Kidney (tissue), 13 donors: ENCODE measurements at regions not wholly inside any gene's neighbourhood (a gene's known extent, or its start where the extent isn't known, plus 50 kb on each side); places are given as distances from the start of the nearest gene placed in this dataset.
A peak's percentile ranks its signal among the peaks of the same experiment; 100 is the strongest.

Experiments
- DNase-seq, 5 donors: peaks; one replicate each; pipeline ENCODE4 v3.0.0-alpha.2; 2013 to 2020
- FAIRE-seq: peaks from 2 replicates; lab custom pipeline; 2012; peaks lifted over from hg19 to GRCh38; lab: Jason Lieb, UNC
- H3K27ac ChIP-seq, 2 donors: one replicate each; pipeline ENCODE4 v1.7.0; 2013; ENCODE audit warnings: low read depth in 2 of 2, low read length in 2 of 2, inconsistent platforms in 1 of 2
- H3K27me3 ChIP-seq: one replicate; pipeline ENCODE4 v1.7.1; 2013; ENCODE audit warnings: low read length, inconsistent platforms; ENCODE audit not compliant: control insufficient read depth, insufficient read depth
- H3K36me3 ChIP-seq, 3 donors: one replicate each; pipeline versions ENCODE4 v1.7.0 to v1.7.1; 2013; ENCODE audit warnings: low read length in 3 of 3, control low read depth in 1 of 3, inconsistent platforms in 1 of 3; ENCODE audit not compliant: insufficient read depth in 3 of 3, control insufficient read depth in 2 of 3
- H3K4me1 ChIP-seq, 3 donors: one replicate each; pipeline versions ENCODE4 v1.7.0 to v1.7.1; 2013; ENCODE audit warnings: low read length in 3 of 3, inconsistent platforms in 1 of 3, low read depth in 1 of 3; ENCODE audit not compliant: control insufficient read depth in 2 of 3, insufficient read depth in 2 of 3
- H3K4me3 ChIP-seq, 3 donors: one replicate each; pipeline versions ENCODE4 v1.7.0 to v1.8.1; 2013; ENCODE audit warnings: low read length in 3 of 3, control low read depth in 1 of 3, inconsistent platforms in 1 of 3
- H3K9ac ChIP-seq, 3 donors: one replicate each; pipeline versions ENCODE4 v1.7.0 to v1.7.1; 2013; ENCODE audit warnings: low read length in 3 of 3, control low read depth in 1 of 3, inconsistent platforms in 1 of 3
- H3K9me3 ChIP-seq, 3 donors: one replicate each; pipeline versions ENCODE4 v1.7.0 to v1.7.1; 2013; ENCODE audit warnings: low read length in 3 of 3, control low read depth in 1 of 3, inconsistent platforms in 1 of 3; ENCODE audit not compliant: control insufficient read depth in 2 of 3, insufficient read depth in 1 of 3
- intact Hi-C: fragments of 100-400 bp; cut with DNase I; formaldehyde crosslinking; loops from one replicate; pipeline ENCODE4 v1.11.1; 2022
- TF ChIP-seq, protein P1 (sequence below): IDR thresholded peaks from 3 replicates; pipeline ENCODE4 v1.5.1; 2012; ENCODE audit warnings: mild to moderate bottlenecking, moderate library complexity, borderline replicate concordance; ENCODE audit not compliant: insufficient read depth; ENCODE audit errors: extremely low read depth
- donor health status: control.
- donor health status: control.
- donor health status: control.
- donor health status: control.
- donor health status: control.
- donor health status: DM: yes; HTN: yes; CAD: no.
- donor health status: Normal renal cell carcinoma (clear cell type).

DNA sequence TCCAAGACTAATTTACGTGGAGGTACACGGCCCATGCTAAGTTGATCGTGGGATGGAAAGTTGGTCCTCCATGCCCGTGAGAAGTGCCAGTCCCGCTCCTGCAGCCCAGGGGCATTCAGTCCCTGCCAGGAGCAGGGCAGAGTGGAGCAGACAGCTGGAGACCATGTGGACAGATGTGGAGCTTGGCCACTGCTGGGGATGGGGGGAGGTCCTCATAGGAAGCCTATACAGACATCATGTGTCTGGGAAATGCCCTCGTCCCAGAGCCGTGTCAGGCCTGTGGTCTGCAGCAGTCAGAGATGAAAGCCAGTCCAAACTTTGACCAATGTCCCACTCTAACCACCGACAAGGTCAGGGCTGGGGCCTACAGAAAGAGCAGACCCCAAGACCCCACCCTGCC is 118.4 kb downstream of the CPZ start:
- TF ChIP-seq, protein P1, sequence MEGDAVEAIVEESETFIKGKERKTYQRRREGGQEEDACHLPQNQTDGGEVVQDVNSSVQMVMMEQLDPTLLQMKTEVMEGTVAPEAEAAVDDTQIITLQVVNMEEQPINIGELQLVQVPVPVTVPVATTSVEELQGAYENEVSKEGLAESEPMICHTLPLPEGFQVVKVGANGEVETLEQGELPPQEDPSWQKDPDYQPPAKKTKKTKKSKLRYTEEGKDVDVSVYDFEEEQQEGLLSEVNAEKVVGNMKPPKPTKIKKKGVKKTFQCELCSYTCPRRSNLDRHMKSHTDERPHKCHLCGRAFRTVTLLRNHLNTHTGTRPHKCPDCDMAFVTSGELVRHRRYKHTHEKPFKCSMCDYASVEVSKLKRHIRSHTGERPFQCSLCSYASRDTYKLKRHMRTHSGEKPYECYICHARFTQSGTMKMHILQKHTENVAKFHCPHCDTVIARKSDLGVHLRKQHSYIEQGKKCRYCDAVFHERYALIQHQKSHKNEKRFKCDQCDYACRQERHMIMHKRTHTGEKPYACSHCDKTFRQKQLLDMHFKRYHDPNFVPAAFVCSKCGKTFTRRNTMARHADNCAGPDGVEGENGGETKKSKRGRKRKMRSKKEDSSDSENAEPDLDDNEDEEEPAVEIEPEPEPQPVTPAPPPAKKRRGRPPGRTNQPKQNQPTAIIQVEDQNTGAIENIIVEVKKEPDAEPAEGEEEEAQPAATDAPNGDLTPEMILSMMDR: no peak
- H3K4me3 ChIP-seq: no peak overlapping the region
- no peaks in the 10 kb centered on the region for H3K4me1 ChIP-seq
- FAIRE-seq: no peak
- no peaks in the 10 kb centered on the region for H3K36me3 ChIP-seq
- H3K9me3 ChIP-seq: peaks cover 0 to 21% (median 9%) of the 10 kb centered on the region in 3 donors
- peaks cover 2% of the 10 kb centered on the region for H3K27me3 ChIP-seq
- H3K27ac ChIP-seq: no peak overlapping the region
- no peak overlapping the region for H3K9ac ChIP-seq
- peak in 3 of 5 donors; percentile 4 to 32 (median 22) for DNase-seq
- intact Hi-C loops: no loop called here

DNA sequence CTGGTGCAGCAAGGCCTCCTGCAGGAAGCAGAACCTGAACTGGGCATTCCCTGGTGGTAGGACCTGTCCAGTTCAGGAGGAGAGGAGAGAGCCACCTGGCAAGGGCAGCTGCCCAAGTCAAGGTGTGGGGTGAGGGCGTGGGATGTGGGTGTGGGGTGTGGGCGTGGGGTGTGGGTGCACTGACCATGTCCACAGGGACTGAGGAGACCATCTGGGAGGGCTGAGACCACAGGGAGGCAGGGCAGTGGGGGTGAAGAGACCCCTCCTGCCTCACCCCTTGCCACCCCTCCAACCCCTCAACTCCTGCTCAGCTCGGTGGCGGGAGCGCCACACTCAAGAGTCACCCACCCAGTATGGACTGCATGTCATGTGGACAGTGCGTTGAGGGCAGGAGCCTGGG is 117.9 kb downstream of the CPZ start:
- TF ChIP-seq, protein P1: no peak
- peak in 3 of 5 donors; percentile 6 to 37 (median 25) for DNase-seq
- intact Hi-C loops: no loop called here
- Histone ChIP-seq H3K9ac (no peak overlapping the region), H3K9me3 (peaks cover 0 to 21% (median 9%) of the 10 kb centered on the region in 3 donors), H3K4me1 (no peaks in the 10 kb centered on the region), H3K36me3 (no peaks in the 10 kb centered on the region), H3K4me3 (no peak overlapping the region), H3K27ac (no peak overlapping the region), H3K27me3 (peaks cover 2% of the 10 kb centered on the region)
- FAIRE-seq: no peak

DNA sequence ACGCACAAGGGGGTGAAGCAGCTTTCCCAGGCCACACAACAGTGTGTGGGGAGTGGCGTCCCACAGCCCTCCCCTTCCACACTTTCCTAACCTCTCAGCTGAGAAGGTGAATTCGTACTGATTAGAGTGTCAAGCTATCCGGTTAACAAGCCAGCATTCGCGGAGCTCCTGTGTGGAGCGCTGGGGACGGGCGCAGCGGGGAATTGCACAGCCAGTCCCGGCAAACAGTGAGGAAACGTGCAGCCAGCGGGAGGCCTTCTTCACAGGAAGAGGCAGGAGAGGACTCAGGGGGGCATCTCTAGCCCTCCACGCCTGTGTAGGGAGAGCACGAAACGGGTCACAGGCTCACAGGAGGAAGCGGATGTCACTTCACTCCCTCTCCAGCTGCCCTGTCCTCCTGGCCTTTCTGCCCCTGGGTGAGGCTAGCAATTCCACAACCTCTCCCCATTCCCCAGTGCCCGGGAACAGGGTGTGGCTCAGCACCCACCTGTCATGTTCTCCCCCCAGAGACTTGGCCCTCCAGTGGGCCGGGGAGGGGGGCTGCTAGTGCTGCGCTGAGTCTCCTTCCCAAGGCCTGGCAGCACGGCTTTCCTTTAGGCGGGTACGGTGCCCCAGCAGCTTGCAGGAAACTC is 117.3 kb downstream of the CPZ start:
- FAIRE-seq: no peak
- Histone ChIP-seq H3K9me3 (peaks cover 0 to 18% (median 9%) of the 10 kb centered on the region in 3 donors), H3K36me3 (no peaks in the 10 kb centered on the region)

More for the DNA sequence above, 117.3 kb downstream of the CPZ start:
- peak in 4 of 5 donors; percentile 8 to 48 (median 22) for DNase-seq
- Histone ChIP-seq H3K4me3 (no peak overlapping the region), H3K27me3 (peaks cover 2% of the 10 kb centered on the region), H3K4me1 (no peaks in the 10 kb centered on the region), H3K9ac (no peak overlapping the region), H3K27ac (no peak overlapping the region)
- TF ChIP-seq, protein P1: no peak
- intact Hi-C loops: no loop called here
